Panc1 (cell line): ENCODE measurements at regions not wholly inside any gene's neighbourhood (a gene's known extent, or its start where the extent isn't known, plus 50 kb on each side); places are given as distances from the start of the nearest gene placed in this dataset.

Experiments used
- CTCF ChIP-seq: fragments of 450-650 bp; IDR thresholded peaks from 2 replicates; pipeline ENCODE4 v1.5.1; 2017; ENCODE audit warnings: mild to moderate bottlenecking
- REST ChIP-seq, 2 experiments: IDR thresholded peaks; 2 replicates each; pipeline ENCODE4 v1.6.1; 2011 to 2012; ENCODE audit warnings: low read depth in 2 of 2, control low read depth in 1 of 2, low read length in 1 of 2, mild to moderate bottlenecking in 1 of 2, moderate library complexity in 1 of 2; ENCODE audit not compliant: insufficient read depth in 1 of 2

GRCh38 chr17:34858591-34859565 lies 102.4 kb downstream of the CCT6B start:
- no peak for TF ChIP-seq CTCF
- TF ChIP-seq REST (IDR thresholded peaks at IDR 0.05; ENCODE audit: insufficient read depth in 1 of 2, low read depth in 2 of 2, low read length in 1 of 2): no peak
